Calu3 (cell line): ENCODE measurements at regions not wholly inside any gene's neighbourhood (a gene's known extent, or its start where the extent isn't known, plus 50 kb on each side); places are given as distances from the start of the nearest gene placed in this dataset.

Experiments used
- BruUV-seq: library from RNA; stranded (reverse); fragments of 400-500 nt; replicated peaks from 2 replicates; lab custom pipeline; 2021; lab: Mats Ljungman, UMichigan
- CTCF ChIA-PET: fragments of 300-600 bp; sonication (Branson Sonifier 250); formaldehyde crosslinking; loops from one replicate; lab custom pipeline; 2022; ENCODE audit warnings: antibody characterized with exemption; lab: Charles Lee
- DNase-seq: peaks from one replicate; pipeline ENCODE4 v3.0.0; 2022
- H3K27ac Mint-ChIP-seq: one replicate; pipeline ENCODE4 v1.8.0; 2022; ENCODE audit warnings: mixed read lengths; ENCODE audit not compliant: unreplicated experiment
- H3K27me3 Mint-ChIP-seq: one replicate; pipeline ENCODE4 v1.8.0; 2022; ENCODE audit warnings: mixed read lengths; ENCODE audit not compliant: unreplicated experiment
- H3K36me3 Mint-ChIP-seq: one replicate; pipeline ENCODE4 v1.8.0; 2022; ENCODE audit warnings: mild to moderate bottlenecking, moderate library complexity, mixed read lengths; ENCODE audit not compliant: insufficient read depth, unreplicated experiment
- H3K4me1 Mint-ChIP-seq: one replicate; pipeline ENCODE4 v1.8.0; 2022; ENCODE audit warnings: mild to moderate bottlenecking, low read depth, mixed read lengths; ENCODE audit not compliant: unreplicated experiment
- H3K4me3 Mint-ChIP-seq: one replicate; pipeline ENCODE4 v1.8.0; 2022; ENCODE audit warnings: mild to moderate bottlenecking, low read depth, moderate library complexity, mixed read lengths; ENCODE audit not compliant: unreplicated experiment
- H3K9me3 Mint-ChIP-seq: one replicate; pipeline ENCODE4 v1.8.0; 2022; ENCODE audit warnings: low read depth, mixed read lengths; ENCODE audit not compliant: unreplicated experiment
- intact Hi-C: fragments of 100-400 bp; cut with micrococcal nuclease; formaldehyde crosslinking; loops from one replicate; pipeline ENCODE4 v1.10.0; 2022; ENCODE audit not compliant: unreplicated experiment
- TF ChIP-seq, protein P1 (sequence below): fragments of 200-600 bp; IDR thresholded peaks from one replicate; pipeline ENCODE4 v1.8.0; 2022; ENCODE audit warnings: antibody characterized with exemption; ENCODE audit not compliant: unreplicated experiment

DNA sequence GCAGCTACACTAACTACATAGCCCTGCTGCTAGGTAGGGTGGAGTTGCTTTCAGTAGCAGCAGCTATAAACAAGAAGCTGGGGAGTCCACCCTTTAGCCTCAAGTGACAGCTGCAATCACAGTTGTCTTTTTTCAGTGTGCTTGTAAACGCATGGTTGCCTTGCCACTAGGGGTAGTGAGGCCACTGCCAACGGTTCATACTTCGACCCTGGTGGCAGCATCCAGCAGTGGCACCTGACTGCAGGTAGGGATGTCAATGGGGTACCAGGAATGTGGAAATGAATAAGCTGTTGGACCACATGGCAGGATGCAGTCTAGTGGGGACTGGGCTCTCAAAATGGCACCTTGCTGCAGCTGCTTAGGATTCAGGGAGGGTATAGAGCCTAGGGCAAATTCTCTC lies 367.2 kb downstream of the RASEF start:
- no peaks in the 10 kb centered on the region for H3K27me3 Mint-ChIP-seq
- no peak overlapping the region for H3K27ac Mint-ChIP-seq
- intact Hi-C loops: no loop called here
- no peaks in the 10 kb centered on the region for H3K4me1 Mint-ChIP-seq
- H3K9me3 Mint-ChIP-seq: no peaks in the 10 kb centered on the region
- no TSS peak for BruUV-seq
- TF ChIP-seq, protein P1, sequence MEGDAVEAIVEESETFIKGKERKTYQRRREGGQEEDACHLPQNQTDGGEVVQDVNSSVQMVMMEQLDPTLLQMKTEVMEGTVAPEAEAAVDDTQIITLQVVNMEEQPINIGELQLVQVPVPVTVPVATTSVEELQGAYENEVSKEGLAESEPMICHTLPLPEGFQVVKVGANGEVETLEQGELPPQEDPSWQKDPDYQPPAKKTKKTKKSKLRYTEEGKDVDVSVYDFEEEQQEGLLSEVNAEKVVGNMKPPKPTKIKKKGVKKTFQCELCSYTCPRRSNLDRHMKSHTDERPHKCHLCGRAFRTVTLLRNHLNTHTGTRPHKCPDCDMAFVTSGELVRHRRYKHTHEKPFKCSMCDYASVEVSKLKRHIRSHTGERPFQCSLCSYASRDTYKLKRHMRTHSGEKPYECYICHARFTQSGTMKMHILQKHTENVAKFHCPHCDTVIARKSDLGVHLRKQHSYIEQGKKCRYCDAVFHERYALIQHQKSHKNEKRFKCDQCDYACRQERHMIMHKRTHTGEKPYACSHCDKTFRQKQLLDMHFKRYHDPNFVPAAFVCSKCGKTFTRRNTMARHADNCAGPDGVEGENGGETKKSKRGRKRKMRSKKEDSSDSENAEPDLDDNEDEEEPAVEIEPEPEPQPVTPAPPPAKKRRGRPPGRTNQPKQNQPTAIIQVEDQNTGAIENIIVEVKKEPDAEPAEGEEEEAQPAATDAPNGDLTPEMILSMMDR: no peak
- CTCF ChIA-PET: no interaction called here
- H3K4me3 Mint-ChIP-seq: no peak overlapping the region
- no peak for DNase-seq
- no peaks in the 10 kb centered on the region for H3K36me3 Mint-ChIP-seq

GRCh38 chr9:82706786-82707185 lies 356.2 kb downstream of the RASEF start:
- TF ChIP-seq, protein P1: no peak

GRCh38 chr9:82716821-82717220 lies 346.1 kb downstream of the RASEF start:
- TF ChIP-seq, protein P1: no peak
- Mint-ChIP-seq H3K27ac (no peak overlapping the region), H3K4me1 (no peaks in the 10 kb centered on the region), H3K9me3 (no peaks in the 10 kb centered on the region), H3K36me3 (no peaks in the 10 kb centered on the region), H3K27me3 (no peaks in the 10 kb centered on the region), H3K4me3 (no peak overlapping the region)
- intact Hi-C loops: no loop called here
- CTCF ChIA-PET: no interaction called here
- no peak for DNase-seq
- BruUV-seq: no TSS peak

More at GRCh38 chr9:82706786-82707185, 356.2 kb downstream of the RASEF start:
- no peak for DNase-seq
- Mint-ChIP-seq H3K36me3 (no peaks in the 10 kb centered on the region), H3K27ac (no peak overlapping the region), H3K9me3 (peaks cover 3% of the 10 kb centered on the region), H3K27me3 (no peaks in the 10 kb centered on the region), H3K4me1 (no peaks in the 10 kb centered on the region), H3K4me3 (no peak overlapping the region)
- CTCF ChIA-PET: no interaction called here
- no TSS peak for BruUV-seq
- intact Hi-C loops: no loop called here

DNA sequence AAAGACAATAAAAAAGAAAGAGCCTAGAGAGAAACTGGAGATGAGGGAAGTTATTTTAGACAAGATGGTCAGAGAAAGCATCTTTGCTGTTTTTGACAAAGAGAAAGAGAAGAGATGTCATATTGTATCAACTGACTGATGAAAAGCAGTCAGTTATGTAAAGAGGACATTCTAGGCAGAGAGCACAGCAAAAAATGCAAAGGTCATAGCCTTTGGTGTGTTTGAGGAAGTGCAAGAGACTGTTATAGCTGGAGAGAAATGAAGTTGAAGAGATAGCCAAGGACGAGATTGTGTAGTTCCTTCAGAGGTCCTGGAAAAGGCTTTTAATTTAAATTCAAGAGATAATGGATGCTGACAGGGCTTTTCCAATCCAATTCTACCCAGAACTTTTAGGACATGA lies 342.4 kb downstream of the RASEF start:
- TF ChIP-seq, protein P1: no peak

More for the DNA sequence above, 342.4 kb downstream of the RASEF start:
- Mint-ChIP-seq H3K36me3 (no peaks in the 10 kb centered on the region), H3K4me1 (no peaks in the 10 kb centered on the region), H3K27me3 (no peaks in the 10 kb centered on the region), H3K9me3 (no peaks in the 10 kb centered on the region), H3K4me3 (no peak overlapping the region), H3K27ac (no peak overlapping the region)
- CTCF ChIA-PET: no interaction called here
- DNase-seq: no peak
- intact Hi-C loops: no loop called here
- no TSS peak for BruUV-seq
